GM12874 (cell line): ENCODE measurements at regions not wholly inside any gene's neighbourhood (a gene's known extent, or its start where the extent isn't known, plus 50 kb on each side); places are given as distances from the start of the nearest gene placed in this dataset.

Experiments
- CTCF ChIP-seq: IDR thresholded peaks from 2 replicates; pipeline ENCODE4 v1.5.1; 2011; ENCODE audit warnings: low read depth, mild to moderate bottlenecking, control low read depth, low read length, moderate library complexity; ENCODE audit not compliant: insufficient read depth

- TF ChIP-seq CTCF: no peak
Measured at GRCh38 chr16:11418506-11418905, 73.2 kb downstream of the RMI2 start.

DNA sequence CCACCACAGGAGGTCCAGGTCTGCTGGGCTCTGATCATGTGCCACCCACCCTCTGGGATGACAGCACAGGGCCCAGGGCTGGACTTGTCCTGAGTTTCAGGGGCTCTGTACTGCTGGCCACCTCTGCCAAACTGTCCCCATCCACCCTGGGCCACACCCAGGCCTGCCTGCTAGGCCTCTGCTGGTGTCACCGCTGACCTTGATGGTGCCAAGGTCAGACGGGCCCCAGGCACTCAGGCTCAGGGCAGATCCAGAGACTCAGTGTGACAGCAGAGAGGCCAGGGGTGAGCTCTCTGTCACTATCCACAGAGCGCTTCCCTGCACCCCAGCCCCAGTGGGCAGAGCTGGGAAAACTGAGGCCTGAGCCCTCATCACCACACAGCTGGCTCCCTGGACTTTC lies 75.6 kb downstream of the RMI2 start:
- no peak for TF ChIP-seq CTCF

- no peak for TF ChIP-seq CTCF
Measured at GRCh38 chr16:11422381-11423314, 77.4 kb downstream of the RMI2 start.

GRCh38 chr16:11423315-11424117 lies 78.3 kb downstream of the RMI2 start:
- no peak for TF ChIP-seq CTCF

GRCh38 chr16:11424118-11424460 lies 78.8 kb downstream of the RMI2 start:
- no peak for TF ChIP-seq CTCF

DNA sequence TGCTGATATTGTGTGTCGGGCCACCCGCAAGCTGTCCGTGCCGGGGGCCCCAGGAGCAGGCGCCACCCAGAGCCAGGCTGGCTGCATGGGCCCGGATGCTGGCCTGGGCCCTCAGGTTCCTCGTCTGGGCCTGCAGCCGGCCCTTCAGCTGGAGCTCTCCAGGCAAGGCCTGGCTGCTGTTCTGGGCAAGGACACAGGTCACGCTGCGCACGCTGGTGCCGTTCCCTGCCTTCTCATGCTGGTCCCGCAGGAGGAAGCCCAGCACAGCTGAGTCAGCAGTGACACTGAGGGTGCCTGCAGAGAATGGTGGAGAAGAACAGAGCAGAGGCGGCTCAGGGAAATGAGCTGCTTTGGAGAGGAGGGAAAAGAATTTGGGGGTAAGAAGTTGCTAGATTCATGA lies 79.9 kb downstream of the RMI2 start:
- TF ChIP-seq CTCF: no peak

DNA sequence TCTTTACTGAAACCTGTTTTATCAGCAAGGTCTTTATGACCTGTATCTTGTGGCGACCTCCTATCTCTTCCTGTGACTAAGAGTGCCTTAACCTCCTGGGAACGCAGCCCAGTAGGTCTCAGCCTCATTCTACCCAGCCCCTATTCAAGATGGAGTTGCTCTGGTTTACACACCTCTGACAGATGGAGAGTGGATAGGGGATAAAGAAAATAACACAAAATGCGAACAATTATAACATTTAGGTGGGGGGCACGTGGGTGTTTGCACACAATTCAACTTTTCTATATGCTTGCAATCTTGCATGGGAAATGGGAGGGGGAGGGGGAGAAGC lies 83.3 kb downstream of the RMI2 start:
- no peak for TF ChIP-seq CTCF
